GM18505 (cell line): ENCODE measurements at regions not wholly inside any gene's neighbourhood (a gene's known extent, or its start where the extent isn't known, plus 50 kb on each side); places are given as distances from the start of the nearest gene placed in this dataset.

Source experiments
- ATAC-seq: cut with Tn5 transposase; IDR thresholded peaks from one replicate; pipeline ENCODE4 v1.9.1; 2021; ENCODE audit not compliant: unreplicated experiment
- POLR2A ChIP-seq: IDR thresholded peaks from 4 replicates; pipeline ENCODE4 v1.6.1; 2011; ENCODE audit warnings: borderline replicate concordance; ENCODE audit not compliant: insufficient read depth, insufficient read length; ENCODE audit errors: extremely low read depth

DNA sequence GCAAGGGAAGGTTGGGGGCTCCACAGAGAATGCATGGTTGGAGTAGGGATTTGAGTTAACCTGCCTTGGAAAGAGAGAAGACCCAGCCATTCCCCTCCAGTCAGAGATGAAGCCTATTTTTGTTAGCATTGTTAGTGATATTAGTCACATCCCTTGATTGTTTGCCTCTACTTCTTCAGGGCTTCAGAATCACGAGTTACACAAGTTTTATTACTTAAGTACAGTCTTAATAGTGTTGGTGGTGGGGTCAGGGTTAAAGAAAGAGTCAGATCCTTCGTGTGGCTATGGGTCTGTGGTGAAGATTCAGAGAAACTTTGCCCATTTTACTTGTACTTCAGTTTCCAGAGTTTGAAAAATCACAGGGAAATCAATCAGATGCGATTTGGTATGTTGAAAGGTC is 363.1 kb downstream of the LRIG3 start:
- TF ChIP-seq POLR2A, result no peak
- ATAC-seq, result no peak

DNA sequence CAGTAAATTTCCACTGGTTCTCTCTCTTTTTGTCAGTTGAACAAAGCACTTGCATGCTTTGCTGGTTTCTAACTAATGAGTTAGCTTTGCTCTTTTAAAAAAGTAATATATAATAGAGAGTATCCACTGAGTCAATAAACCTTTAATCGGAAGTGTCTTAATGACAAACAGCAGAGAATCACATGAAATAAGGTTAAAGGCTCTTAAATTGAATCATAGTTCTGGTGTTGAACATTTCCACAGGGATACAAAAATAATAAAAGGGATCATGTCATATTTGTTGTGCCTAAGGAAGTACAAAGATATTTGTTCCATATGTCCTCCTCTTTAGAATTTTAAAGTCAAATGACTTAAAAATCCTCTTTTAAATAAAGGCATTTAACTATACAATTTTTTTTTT is 362.6 kb downstream of the LRIG3 start:
- TF ChIP-seq POLR2A, result no peak
- ATAC-seq, result no peak

DNA sequence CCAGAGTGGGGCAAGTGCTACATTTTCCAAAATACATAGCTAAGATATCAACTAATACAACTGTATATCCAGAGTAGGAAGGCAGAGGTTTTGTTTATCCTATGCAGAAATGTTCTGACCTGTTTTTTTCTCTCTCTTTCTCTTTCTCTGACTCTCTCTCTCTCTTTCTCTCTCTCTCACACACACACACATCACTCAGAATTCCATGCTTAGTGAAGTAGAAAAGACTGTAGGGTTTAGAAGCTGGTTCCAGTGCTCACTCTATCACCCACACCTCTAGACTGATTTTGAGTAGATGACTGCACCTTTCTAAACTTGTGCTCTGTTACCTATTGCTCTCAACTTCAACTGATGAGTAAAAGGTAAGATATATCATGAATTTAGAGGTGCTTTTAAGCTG is 356.7 kb downstream of the LRIG3 start:
- TF ChIP-seq POLR2A, result no peak
- ATAC-seq, result no peak

DNA sequence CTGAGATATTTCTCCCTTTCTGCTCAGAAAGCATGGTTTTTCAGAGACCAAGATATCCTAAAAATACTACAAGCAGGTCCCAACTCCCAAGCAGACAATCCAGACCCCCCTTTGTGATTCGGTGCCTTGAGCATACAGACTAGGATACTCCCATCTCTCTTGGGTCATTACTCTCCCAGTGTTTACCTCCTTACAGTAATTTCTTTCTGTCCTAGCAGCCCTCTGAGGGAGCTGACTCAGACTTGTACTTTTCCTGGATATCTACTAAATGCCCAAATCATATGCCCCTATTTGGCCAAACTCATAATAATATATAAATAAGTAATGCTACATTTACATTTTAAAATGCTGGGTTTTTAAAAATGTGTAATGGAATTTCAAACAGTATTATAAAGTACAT is 355.6 kb downstream of the LRIG3 start:
- TF ChIP-seq POLR2A, result no peak
- ATAC-seq, result no peak

DNA sequence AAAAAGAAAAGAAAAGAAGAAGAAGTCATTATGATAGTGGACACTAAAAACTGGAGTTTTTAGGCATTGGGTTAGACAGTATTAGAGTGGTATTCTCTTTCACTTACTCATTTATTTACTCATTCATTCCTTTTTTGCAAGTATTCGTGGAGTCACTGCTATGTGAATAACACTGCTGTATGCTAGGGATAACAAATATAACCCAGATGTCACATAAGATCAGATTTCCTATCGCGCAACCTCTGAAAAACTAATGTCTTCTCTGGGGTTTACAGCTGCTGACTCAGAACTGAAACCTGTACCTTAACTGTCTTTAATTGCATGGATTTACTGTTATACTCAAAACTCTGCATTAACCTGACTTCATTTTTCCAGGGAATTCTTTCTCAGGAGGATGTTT is 353.7 kb downstream of the LRIG3 start:
- TF ChIP-seq POLR2A, result no peak
- no peak for ATAC-seq

DNA sequence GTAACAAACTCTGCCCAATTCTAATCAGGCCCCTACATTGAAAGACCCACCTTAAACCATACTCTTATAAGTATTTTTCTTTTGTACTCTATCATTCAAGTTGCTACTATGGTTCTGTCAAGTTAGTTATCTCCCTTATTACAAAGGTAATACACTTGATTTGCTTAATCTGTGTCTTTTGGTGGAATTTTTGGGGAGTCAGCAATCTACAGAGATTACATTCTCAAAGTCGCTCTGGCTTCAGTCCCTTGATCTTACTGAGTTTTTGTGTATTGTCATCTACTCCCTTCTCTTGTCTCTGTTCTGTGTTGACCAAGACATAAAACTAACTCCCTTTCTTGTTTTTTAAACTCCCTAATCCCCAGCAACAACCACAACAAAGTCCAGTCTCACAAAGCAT is 353.1 kb downstream of the LRIG3 start:
- TF ChIP-seq POLR2A, result no peak
- no peak for ATAC-seq

DNA sequence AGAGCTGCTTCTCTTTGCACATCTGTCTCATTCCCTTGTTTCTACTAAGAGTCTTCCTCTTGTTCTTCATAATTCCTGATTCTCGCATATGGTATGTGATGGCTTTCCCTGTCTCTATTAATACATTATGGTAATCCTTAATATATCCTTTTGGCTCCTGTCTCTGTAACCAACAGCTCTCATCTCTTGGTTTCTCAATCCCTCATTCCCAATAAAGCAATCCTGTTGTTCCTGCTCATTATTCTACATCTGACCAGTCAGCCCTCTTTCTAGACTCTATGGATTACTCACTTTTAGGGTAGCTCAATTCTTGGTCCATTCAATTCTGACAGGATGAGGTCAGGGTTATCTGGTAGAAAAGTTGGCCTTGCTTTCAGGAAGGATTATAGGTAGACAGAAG is 349.9 kb downstream of the LRIG3 start:
- no peak for ATAC-seq
- TF ChIP-seq POLR2A, result no peak

DNA sequence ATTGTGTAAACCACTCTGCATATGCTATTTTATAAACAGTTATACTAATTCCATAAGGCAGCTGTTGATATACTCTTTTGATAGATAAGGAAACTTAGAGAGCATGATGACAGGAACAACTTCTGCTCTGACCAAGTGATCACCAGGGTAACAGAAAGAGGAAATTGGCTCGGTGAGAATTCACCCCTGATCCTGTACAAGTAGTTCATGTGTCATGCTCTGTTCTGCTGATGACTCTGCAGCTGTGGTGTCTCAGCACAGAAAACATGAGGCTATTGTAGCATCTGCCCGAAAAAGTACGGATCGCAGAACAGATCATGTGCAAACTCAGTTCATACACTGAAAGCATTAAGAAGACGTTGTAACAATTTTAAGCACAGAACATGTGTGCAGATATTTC is 345.0 kb downstream of the LRIG3 start:
- no peak for ATAC-seq
- TF ChIP-seq POLR2A, result no peak

DNA sequence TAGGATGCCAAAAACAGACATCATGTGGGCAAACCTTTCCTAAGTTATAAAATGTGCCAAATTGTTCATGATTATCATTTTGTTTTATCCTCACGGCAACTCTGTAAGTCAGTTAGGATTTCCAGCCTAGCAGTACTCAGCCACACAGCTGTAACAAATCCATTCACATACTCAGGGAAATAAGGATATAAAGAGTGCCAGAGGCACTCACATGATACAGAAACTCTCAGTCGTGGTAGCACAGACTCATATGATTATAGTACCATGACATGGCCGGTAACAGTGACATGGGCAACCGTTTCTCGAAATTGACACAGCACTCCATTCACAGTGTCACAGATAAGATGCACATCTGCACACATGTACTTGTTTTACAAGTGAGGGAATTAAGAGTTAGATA is 344.2 kb downstream of the LRIG3 start:
- no peak for TF ChIP-seq POLR2A
- no peak for ATAC-seq

DNA sequence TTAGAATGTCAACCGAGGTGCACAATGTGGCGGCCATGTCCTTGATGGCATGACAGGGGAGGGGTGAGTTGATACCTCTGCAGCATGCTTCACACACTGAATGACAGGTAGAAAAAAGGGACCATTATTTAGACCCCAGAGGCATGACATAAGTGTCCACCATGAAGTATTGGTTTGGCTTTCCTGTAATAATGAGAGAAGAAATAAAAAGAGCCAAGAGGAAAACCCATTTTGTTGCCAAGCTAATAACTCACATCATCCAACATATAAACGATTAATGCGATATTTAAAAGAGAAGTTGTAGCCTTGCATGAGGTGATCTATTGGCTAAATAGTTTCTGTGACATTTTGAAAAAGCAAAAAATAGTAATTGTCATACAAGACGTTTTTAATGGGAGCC is 343.4 kb downstream of the LRIG3 start:
- TF ChIP-seq POLR2A, result no peak

DNA sequence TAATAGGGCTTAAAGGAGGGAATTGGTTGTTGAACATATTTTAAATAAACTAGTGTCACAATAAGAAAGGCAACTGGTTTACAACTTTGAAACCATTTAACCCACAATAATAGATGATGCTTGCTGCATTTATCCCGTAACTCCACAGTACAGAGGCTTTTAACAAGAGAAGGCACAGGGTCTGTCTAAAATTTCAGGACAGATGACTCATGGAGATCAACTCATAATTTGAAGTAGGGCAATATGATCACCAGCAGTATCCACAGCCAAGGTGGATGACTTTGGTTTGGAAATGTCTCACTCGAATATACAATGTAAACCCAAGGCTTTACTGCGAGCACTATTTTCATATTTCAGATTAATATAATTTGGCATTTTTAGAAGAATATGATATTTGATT is 340.2 kb downstream of the LRIG3 start:
- no peak for TF ChIP-seq POLR2A
- no peak for ATAC-seq

More for the DNA sequence above, 343.4 kb downstream of the LRIG3 start:
- no peak for ATAC-seq

DNA sequence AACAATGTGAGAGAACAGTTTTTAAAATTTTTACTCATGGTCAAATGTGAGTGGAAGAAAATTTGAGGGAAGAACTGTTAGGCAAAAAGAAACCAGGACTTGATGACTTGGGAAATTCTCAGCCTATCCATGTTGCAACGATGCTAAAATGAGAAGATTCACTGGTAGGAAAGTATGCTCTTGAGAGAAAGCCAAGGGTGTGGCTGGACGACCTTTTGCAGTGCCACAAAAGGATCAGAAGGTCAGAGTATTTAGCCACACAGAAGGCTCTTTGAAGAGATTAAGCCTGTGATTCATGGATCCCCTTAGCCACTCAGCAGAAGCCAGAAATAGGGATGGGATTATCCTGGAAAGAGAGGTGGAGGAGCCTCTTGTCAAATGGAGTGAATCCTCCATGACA is 336.8 kb downstream of the LRIG3 start:
- ATAC-seq, result no peak
- TF ChIP-seq POLR2A, result no peak

DNA sequence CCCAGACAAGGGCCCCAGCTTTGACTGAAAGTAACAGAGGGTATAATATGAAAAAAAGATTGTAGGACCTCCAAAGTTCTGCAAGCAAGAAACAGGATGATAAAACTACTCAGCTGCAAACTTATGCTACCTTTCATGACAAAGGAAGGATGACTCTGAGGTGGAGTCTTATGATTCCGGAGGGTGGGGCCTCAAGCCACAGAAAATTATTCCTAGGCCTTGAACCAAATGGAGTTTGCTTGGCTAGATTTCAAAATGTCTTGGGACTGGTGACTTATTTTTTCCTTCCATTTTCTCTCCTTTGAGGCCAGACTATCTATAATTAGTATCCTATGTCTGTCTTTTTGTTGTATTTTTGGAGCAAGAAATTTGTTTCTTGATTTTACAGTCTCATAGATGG is 336.4 kb downstream of the LRIG3 start:
- no peak for TF ChIP-seq POLR2A
- ATAC-seq, result no peak

DNA sequence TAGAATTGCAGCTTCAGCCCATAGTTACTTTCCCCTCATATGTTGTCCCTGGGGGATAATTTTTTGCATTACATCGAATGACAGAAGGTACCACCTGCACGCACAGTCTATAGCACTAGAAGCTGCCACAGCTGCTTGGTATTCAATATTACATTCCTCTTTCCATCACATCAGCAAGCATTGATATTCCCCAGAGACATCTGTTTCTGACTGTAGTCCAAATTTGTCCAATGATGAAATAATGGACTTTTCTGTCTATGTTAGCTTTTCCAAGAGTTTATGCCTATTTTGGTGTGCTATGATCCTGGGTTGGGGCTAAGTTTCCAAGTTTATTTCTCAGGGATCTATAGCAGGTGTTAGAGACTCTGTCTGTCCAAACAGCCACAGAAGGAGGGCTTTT is 335.4 kb downstream of the LRIG3 start:
- no peak for ATAC-seq
- no peak for TF ChIP-seq POLR2A

DNA sequence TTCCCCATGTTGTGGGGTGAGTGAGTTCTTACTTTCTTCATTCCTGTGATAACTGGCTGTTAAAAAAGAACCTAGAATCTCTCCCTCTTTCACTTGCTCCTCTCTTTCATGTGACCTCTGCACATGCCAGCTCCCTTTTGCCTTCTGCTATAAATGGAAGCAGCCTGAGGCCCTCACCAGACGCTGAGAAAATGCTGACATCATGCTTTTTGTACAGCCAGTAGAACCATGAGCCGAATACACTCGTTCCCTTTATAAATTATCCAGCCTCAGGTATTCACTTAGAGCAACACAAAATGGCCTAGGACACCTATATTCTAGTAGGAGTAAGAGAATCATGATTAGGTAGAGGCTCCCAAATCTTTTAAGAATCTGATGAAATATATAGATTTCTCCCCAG is 333.5 kb downstream of the LRIG3 start:
- no peak for ATAC-seq
- TF ChIP-seq POLR2A, result no peak
